Left lung (tissue), 4 donors: ENCODE measurements at regions not wholly inside any gene's neighbourhood (a gene's known extent, or its start where the extent isn't known, plus 50 kb on each side); places are given as distances from the start of the nearest gene placed in this dataset.

Experiments used
- ATAC-seq: fragments of 200-7000 bp; cut with Tn5 transposase; one replicate; pipeline ENCODE4 v1.9.1; 2020; ENCODE audit warnings: moderate library complexity
- DNase-seq, 4 donors: peaks; one replicate each; pipeline ENCODE4 v3.0.0-alpha.2; 2013 to 2020
- H3K27ac ChIP-seq, 2 donors: fragments of 200-600 bp; sonication (generic) in 1 of 2; one replicate each; pipeline versions ENCODE4 v1.5.0 to v1.8.0; 2020 to 2021
- H3K27me3 ChIP-seq, 2 donors: fragments of 200-600 bp; sonication (generic) in 1 of 2; one replicate each; pipeline versions ENCODE4 v1.5.0 to v1.8.0; 2020 to 2021
- H3K36me3 ChIP-seq, 2 donors: fragments of 200-600 bp; sonication (generic) in 1 of 2; one replicate each; pipeline versions ENCODE4 v1.5.0 to v1.8.0; 2020 to 2021
- H3K4me1 ChIP-seq, 2 donors: fragments of 200-600 bp; one replicate each; pipeline ENCODE4 v1.8.0; 2021
- H3K4me3 ChIP-seq, 2 donors: fragments of 200-600 bp; sonication (generic) in 1 of 2; one replicate each; pipeline versions ENCODE4 v1.5.0 to v1.8.0; 2020 to 2021; ENCODE audit warnings: mild to moderate bottlenecking in 1 of 2
- H3K9me3 ChIP-seq, 2 donors: fragments of 200-600 bp; sonication (generic) in 1 of 2; one replicate each; pipeline versions ENCODE4 v1.5.0 to v1.8.0; 2020 to 2021
- CTCF ChIP-seq, 2 donors: fragments of 200-600 bp; sonication (generic) in 1 of 2; IDR thresholded peaks; one replicate each; pipeline versions ENCODE4 v1.5.0 to v1.8.0; 2021; ENCODE audit warnings: antibody characterized with exemption in 2 of 2
- intact Hi-C, 2 donors: fragments of 100-400 bp; cut with DNase I; formaldehyde crosslinking; loops; one replicate each; pipeline versions ENCODE4 v1.11.2 to v1.14.2; 2022
- donor health status: DM: no; HTN: yes; CAD: no.
- donor health status: DM: no; HTN: no; CAD: no.

- DNase-seq (no peak), ATAC-seq (no peak)
- TF ChIP-seq CTCF (IDR thresholded peaks at IDR 0.05): no peak
- intact Hi-C loops: no loop called here
- no peaks in the 10 kb centered on the region for H3K4me1 ChIP-seq
- no peaks in the 10 kb centered on the region for H3K36me3 ChIP-seq
- peaks cover 0 to 2% of the 10 kb centered on the region in 2 donors for H3K9me3 ChIP-seq
- no peak overlapping the region for H3K4me3 ChIP-seq
- no peaks in the 10 kb centered on the region for H3K27me3 ChIP-seq
- no peak overlapping the region for H3K27ac ChIP-seq
These were observed 249.9 kb downstream of the IPMK start for GRCh38 chr10:58017719-58018367.

DNA sequence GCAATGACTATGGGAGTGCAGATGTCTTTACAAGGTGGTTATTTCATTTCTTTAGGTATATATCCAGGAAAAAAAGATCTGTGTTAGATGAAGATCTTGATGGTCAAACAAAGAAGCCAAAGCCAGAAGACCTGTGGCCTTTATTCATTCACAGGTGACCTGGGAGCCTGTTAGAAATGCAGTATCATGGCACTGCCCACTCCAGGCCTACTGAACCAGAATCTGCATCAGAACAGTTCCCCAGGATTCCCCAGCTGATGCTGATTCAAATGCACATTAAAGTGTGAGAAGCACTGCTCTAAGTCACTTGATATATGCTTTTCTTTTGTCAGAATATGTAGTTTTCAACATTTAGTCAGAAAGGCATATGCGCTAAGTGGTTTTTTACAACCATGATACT lies 251.1 kb downstream of the IPMK start:
- TF ChIP-seq CTCF (IDR thresholded peaks at IDR 0.05): no peak
- Histone ChIP-seq H3K9me3 (no peaks in the 10 kb centered on the region), H3K4me3 (no peak overlapping the region), H3K36me3 (no peaks in the 10 kb centered on the region), H3K27ac (no peak overlapping the region), H3K27me3 (no peaks in the 10 kb centered on the region), H3K4me1 (no peaks in the 10 kb centered on the region)
- no peak for ATAC-seq
- intact Hi-C loops: no loop called here
- no peak for DNase-seq

DNA sequence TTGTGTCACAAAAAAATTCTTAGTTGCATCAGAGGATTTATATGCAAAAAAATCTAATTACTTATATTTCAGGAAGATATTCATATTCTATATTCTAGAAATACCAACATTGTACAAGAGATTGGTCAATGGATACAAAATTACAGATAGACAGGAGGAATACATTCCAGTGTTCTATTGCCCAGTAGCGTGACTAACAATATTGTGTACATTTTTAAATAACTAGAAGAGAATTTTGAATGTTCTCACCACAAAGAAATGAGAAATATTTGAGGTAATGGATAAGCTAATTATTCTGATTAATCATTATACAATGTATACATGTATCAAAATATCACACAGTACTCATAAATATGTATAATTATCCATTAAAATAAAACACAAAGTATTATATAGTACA lies 253.3 kb downstream of the IPMK start:
- no peak for ATAC-seq
- intact Hi-C loops: no loop called here
- Histone ChIP-seq H3K27me3 (no peaks in the 10 kb centered on the region), H3K4me1 (no peaks in the 10 kb centered on the region), H3K36me3 (no peaks in the 10 kb centered on the region), H3K27ac (no peak overlapping the region), H3K4me3 (no peak overlapping the region), H3K9me3 (no peaks in the 10 kb centered on the region)
- no peak for TF ChIP-seq CTCF (IDR thresholded peaks at IDR 0.05)
- no peak for DNase-seq

DNA sequence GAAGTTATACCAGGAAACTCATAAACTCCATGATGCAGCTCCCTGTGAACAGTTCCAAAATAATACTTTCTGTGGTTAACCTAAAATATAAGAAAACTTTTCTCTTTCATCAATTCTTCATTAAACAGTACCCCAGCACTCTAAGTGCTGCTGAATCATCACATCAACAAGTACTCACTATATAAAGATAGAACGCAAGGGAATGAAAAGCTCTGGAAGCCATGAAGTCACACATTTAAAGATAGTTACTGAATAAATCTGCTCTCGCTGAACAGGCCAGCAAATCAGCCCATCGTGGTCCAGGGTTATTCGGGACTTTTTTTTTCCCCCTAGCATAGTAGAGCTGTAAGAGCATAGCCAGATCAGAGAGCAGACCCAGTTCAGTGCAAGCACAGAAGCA lies 254.3 kb downstream of the IPMK start:
- no peaks in the 10 kb centered on the region for H3K9me3 ChIP-seq
- no peak for ATAC-seq
- DNase-seq: no peak
- H3K4me1 ChIP-seq: no peaks in the 10 kb centered on the region
- H3K27me3 ChIP-seq: no peaks in the 10 kb centered on the region
- no peak overlapping the region for H3K4me3 ChIP-seq
- intact Hi-C loops: no loop called here
- H3K36me3 ChIP-seq: no peaks in the 10 kb centered on the region
- no peak for TF ChIP-seq CTCF (IDR thresholded peaks at IDR 0.05)
- H3K27ac ChIP-seq: no peak overlapping the region

DNA sequence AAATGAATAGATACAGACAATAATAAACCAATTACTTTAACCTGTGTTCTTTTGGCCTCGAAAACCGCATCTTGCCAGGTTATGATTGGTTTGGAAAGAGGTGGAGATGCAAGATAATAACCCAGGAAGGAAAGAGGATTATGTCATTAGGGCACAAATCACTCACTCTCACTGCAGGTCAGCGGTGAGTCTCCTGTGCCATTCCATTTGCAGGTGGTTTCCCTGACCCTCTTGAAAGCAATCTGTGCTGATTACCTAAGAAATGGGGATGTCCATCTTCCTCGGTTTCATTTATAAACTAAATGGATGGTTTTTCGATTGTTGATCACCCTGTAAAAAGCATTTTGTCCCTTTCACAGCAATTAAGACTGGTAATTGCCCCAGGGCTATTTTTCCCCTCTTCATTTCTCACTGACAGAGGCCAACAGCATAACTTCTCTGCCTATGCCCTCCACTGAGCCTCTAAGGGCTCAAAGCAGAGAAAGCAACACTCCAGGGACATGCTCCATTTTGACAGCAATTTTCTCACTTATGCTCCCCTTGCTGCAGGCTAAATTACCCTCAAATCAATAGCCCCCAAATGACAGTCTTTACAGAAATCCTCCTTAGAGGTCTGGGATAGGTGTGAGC lies 257.5 kb downstream of the IPMK start:
- Histone ChIP-seq H3K4me1 (no peaks in the 10 kb centered on the region), H3K9me3 (no peaks in the 10 kb centered on the region), H3K4me3 (no peak overlapping the region), H3K36me3 (no peaks in the 10 kb centered on the region), H3K27me3 (no peaks in the 10 kb centered on the region), H3K27ac (no peak overlapping the region)
- no peak for ATAC-seq
- intact Hi-C loops: no loop called here
- no peak for DNase-seq
- no peak for TF ChIP-seq CTCF (IDR thresholded peaks at IDR 0.05)
